ENCODE measurements at regions not wholly inside any gene's neighbourhood (a gene's known extent, or its start where the extent isn't known, plus 50 kb on each side); places are given as distances from the start of the nearest gene placed in this dataset.

DNA sequence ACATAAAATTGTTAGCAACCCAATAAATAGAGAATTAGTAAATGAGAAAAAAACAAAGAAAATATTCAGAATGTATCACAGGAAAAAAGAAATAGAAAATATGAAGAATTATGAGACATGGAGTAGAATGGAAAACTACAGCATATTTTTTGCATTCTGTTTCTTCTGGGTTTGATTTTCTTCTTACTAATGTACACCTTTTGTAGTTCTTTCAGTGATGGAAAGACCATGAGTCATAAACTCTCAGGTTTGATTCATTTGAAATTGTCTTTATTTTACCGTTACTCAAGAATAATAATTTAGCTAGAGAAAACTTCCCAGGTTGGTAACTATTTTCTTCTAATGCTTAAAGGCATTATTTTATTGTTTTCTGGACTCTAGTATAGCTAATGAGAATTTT lies 90.3 kb upstream of the TMEM170B start:
- TF ChIP-seq SRF (IDR thresholded peaks at IDR 0.05; ENCODE audit: low read depth, low read length) (no peak), RFX5 (IDR thresholded peaks at IDR 0.05; ENCODE audit: low read depth, low read length) (no peak), POLR2G (IDR thresholded peaks at IDR 0.05; ENCODE audit: low read depth, low read length) (no peak), CHCHD3 (CRISPR knock-in tag; IDR thresholded peaks at IDR 0.05) (no peak), SIN3A (IDR thresholded peaks at IDR 0.05; ENCODE audit: borderline replicate concordance, low read depth, low read length) (no peak), POLR2AphosphoS5 (IDR thresholded peaks at IDR 0.05; ENCODE audit: low read depth, low read length) (no peak), SUZ12 (IDR thresholded peaks at IDR 0.05; ENCODE audit: low read depth, low read length) (no peak), NFYC (CRISPR knock-in tag; IDR thresholded peaks at IDR 0.05) (no peak)
- TF ChIP-seq, protein P1, sequence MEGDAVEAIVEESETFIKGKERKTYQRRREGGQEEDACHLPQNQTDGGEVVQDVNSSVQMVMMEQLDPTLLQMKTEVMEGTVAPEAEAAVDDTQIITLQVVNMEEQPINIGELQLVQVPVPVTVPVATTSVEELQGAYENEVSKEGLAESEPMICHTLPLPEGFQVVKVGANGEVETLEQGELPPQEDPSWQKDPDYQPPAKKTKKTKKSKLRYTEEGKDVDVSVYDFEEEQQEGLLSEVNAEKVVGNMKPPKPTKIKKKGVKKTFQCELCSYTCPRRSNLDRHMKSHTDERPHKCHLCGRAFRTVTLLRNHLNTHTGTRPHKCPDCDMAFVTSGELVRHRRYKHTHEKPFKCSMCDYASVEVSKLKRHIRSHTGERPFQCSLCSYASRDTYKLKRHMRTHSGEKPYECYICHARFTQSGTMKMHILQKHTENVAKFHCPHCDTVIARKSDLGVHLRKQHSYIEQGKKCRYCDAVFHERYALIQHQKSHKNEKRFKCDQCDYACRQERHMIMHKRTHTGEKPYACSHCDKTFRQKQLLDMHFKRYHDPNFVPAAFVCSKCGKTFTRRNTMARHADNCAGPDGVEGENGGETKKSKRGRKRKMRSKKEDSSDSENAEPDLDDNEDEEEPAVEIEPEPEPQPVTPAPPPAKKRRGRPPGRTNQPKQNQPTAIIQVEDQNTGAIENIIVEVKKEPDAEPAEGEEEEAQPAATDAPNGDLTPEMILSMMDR (CRISPR knock-in tag; IDR thresholded peaks at IDR 0.05): no peak
- TF ChIP-seq, protein P2, sequence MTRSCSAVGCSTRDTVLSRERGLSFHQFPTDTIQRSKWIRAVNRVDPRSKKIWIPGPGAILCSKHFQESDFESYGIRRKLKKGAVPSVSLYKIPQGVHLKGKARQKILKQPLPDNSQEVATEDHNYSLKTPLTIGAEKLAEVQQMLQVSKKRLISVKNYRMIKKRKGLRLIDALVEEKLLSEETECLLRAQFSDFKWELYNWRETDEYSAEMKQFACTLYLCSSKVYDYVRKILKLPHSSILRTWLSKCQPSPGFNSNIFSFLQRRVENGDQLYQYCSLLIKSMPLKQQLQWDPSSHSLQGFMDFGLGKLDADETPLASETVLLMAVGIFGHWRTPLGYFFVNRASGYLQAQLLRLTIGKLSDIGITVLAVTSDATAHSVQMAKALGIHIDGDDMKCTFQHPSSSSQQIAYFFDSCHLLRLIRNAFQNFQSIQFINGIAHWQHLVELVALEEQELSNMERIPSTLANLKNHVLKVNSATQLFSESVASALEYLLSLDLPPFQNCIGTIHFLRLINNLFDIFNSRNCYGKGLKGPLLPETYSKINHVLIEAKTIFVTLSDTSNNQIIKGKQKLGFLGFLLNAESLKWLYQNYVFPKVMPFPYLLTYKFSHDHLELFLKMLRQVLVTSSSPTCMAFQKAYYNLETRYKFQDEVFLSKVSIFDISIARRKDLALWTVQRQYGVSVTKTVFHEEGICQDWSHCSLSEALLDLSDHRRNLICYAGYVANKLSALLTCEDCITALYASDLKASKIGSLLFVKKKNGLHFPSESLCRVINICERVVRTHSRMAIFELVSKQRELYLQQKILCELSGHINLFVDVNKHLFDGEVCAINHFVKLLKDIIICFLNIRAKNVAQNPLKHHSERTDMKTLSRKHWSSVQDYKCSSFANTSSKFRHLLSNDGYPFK (CRISPR knock-in tag; IDR thresholded peaks at IDR 0.05; ENCODE audit: borderline replicate concordance): no peak
- TF ChIP-seq, protein P3, sequence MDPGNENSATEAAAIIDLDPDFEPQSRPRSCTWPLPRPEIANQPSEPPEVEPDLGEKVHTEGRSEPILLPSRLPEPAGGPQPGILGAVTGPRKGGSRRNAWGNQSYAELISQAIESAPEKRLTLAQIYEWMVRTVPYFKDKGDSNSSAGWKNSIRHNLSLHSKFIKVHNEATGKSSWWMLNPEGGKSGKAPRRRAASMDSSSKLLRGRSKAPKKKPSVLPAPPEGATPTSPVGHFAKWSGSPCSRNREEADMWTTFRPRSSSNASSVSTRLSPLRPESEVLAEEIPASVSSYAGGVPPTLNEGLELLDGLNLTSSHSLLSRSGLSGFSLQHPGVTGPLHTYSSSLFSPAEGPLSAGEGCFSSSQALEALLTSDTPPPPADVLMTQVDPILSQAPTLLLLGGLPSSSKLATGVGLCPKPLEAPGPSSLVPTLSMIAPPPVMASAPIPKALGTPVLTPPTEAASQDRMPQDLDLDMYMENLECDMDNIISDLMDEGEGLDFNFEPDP (CRISPR knock-in tag; conservative IDR thresholded peaks at IDR 0.05): no peak

All from HepG2 (cell line).